ENCODE measurements at regions not wholly inside any gene's neighbourhood (a gene's known extent, or its start where the extent isn't known, plus 50 kb on each side); places are given as distances from the start of the nearest gene placed in this dataset.

DNA sequence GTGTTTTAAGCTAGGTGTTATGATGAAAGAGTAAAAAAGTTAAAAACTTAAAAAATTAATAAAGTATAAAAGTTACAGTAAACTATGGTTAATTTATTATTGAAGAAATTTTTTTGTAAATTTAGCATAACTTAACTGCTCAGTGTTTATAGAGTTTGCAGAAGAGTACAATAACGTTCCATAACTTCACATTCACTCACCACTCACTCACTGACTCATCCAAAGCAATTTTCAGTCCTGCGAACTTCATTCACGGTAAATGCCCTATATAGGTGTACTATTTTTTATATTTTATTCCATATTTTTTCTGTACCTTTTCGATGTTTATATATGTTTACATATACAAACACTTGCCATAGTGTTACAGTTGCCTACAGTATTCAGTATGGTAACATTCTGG is 694.8 kb upstream of the SLC39A10 start:
- TF ChIP-seq, protein P1, sequence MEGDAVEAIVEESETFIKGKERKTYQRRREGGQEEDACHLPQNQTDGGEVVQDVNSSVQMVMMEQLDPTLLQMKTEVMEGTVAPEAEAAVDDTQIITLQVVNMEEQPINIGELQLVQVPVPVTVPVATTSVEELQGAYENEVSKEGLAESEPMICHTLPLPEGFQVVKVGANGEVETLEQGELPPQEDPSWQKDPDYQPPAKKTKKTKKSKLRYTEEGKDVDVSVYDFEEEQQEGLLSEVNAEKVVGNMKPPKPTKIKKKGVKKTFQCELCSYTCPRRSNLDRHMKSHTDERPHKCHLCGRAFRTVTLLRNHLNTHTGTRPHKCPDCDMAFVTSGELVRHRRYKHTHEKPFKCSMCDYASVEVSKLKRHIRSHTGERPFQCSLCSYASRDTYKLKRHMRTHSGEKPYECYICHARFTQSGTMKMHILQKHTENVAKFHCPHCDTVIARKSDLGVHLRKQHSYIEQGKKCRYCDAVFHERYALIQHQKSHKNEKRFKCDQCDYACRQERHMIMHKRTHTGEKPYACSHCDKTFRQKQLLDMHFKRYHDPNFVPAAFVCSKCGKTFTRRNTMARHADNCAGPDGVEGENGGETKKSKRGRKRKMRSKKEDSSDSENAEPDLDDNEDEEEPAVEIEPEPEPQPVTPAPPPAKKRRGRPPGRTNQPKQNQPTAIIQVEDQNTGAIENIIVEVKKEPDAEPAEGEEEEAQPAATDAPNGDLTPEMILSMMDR (IDR thresholded peaks at IDR 0.05 in 4 of 5, conservative IDR thresholded peaks at IDR 0.05 in 1 of 5): no peak
- TF ChIP-seq POLR2A (IDR thresholded peaks at IDR 0.05): no peak
- no peaks in the 10 kb centered on the region for H3K9me3 ChIP-seq
- no peaks in the 10 kb centered on the region for H3K27me3 ChIP-seq
- H3K4me1 ChIP-seq: no peaks in the 10 kb centered on the region
- DNase-seq (no peak), ATAC-seq (no peak)
- intact Hi-C loops (cut with DNase I; ENCODE audit: low total_unique reads) (no loop called here), in situ Hi-C loops (cut with MboI; ENCODE audit: low sequenced_read_pairs in 4 of 4) (no loop called here)
- H3K36me3 ChIP-seq: no peaks in the 10 kb centered on the region
- H3K27ac ChIP-seq: no peak overlapping the region
- no peak overlapping the region for H3K4me3 ChIP-seq

DNA sequence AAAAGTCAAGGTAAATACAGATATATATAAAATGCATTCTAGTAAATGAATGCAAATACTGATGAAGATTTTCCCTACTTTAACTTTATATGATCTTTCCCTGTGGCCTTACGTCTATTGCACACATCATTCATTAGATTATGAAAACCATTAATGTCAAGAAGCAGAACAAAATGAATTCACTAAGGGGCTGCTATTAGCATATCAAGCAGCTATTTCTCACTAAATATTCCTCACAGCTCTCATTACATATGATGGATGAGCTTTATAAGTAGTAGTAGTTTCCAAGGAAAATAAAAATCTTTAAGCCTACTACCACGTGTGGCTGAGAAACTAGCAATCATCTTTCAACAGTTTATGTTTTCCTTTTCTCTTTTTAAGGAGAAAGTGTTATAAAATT is 702.8 kb upstream of the SLC39A10 start:
- H3K27ac ChIP-seq: no peak overlapping the region
- in situ Hi-C loops (cut with MboI; ENCODE audit: low sequenced_read_pairs in 4 of 4) (no loop called here), intact Hi-C loops (cut with DNase I; ENCODE audit: low total_unique reads) (no loop called here)
- ATAC-seq: no peak
- DNase-seq: no peak
- H3K4me1 ChIP-seq: no peaks in the 10 kb centered on the region
- TF ChIP-seq POLR2A (IDR thresholded peaks at IDR 0.05): no peak
- TF ChIP-seq, protein P1 (IDR thresholded peaks at IDR 0.05 in 4 of 5, conservative IDR thresholded peaks at IDR 0.05 in 1 of 5): no peak
- no peaks in the 10 kb centered on the region for H3K27me3 ChIP-seq
- no peaks in the 10 kb centered on the region for H3K36me3 ChIP-seq
- H3K4me3 ChIP-seq: no peak overlapping the region
- H3K9me3 ChIP-seq: no peaks in the 10 kb centered on the region

DNA sequence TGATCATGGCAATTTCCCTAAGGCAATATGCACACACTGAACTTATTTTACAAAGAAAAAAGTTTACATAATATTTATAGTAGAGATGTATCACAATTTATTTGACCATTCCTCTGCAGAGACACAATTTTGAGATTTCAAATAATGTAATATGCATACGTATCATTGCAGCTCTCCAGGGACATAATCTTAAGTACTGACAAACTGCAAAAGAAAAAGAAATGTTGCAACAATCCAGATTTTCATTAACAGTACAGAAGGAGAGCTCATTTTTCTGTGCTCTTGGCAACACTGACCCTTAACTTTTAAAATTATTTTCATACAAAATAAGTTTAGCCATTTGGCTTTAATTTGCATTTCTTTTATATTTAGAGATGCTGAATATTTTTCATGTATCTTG is 710.2 kb upstream of the SLC39A10 start:
- Histone ChIP-seq H3K4me3 (no peak overlapping the region), H3K27ac (no peak overlapping the region), H3K36me3 (no peaks in the 10 kb centered on the region), H3K4me1 (no peaks in the 10 kb centered on the region), H3K9me3 (no peaks in the 10 kb centered on the region), H3K27me3 (no peaks in the 10 kb centered on the region)
- in situ Hi-C loops (cut with MboI; ENCODE audit: low sequenced_read_pairs in 4 of 4) (no loop called here), intact Hi-C loops (cut with DNase I; ENCODE audit: low total_unique reads) (no loop called here)
- DNase-seq: no peak
- ATAC-seq: no peak
- no peak for TF ChIP-seq POLR2A (IDR thresholded peaks at IDR 0.05)
- TF ChIP-seq, protein P1 (IDR thresholded peaks at IDR 0.05 in 4 of 5, conservative IDR thresholded peaks at IDR 0.05 in 1 of 5): no peak

DNA sequence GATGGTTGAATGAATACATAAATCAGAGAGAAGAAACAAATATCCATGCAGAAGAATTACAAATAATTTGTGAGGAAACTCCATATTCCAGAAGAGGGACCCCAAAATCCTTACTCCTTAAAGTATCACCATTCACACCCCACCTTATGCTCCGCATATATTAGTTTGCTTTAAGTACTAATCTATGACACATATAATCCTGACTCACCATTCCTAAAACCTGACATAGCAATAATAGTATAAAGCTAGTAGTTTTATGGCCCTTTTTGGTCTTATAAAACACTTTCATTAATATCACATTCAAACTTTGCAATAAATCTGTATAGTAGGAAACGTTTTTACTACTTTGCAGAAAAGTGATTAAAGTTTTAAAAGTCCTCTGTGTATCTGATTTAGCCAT is 719.0 kb upstream of the SLC39A10 start:
- H3K4me1 ChIP-seq: no peaks in the 10 kb centered on the region
- H3K9me3 ChIP-seq: no peaks in the 10 kb centered on the region
- intact Hi-C loops (cut with DNase I; ENCODE audit: low total_unique reads) (no loop called here), in situ Hi-C loops (cut with MboI; ENCODE audit: low sequenced_read_pairs in 4 of 4) (no loop called here)
- no peak overlapping the region for H3K27ac ChIP-seq
- no peak for TF ChIP-seq POLR2A (IDR thresholded peaks at IDR 0.05)
- TF ChIP-seq, protein P1 (IDR thresholded peaks at IDR 0.05 in 4 of 5, conservative IDR thresholded peaks at IDR 0.05 in 1 of 5): no peak
- no peaks in the 10 kb centered on the region for H3K36me3 ChIP-seq
- ATAC-seq (no peak), DNase-seq (no peak)
- H3K27me3 ChIP-seq: no peaks in the 10 kb centered on the region
- H3K4me3 ChIP-seq: no peak overlapping the region

DNA sequence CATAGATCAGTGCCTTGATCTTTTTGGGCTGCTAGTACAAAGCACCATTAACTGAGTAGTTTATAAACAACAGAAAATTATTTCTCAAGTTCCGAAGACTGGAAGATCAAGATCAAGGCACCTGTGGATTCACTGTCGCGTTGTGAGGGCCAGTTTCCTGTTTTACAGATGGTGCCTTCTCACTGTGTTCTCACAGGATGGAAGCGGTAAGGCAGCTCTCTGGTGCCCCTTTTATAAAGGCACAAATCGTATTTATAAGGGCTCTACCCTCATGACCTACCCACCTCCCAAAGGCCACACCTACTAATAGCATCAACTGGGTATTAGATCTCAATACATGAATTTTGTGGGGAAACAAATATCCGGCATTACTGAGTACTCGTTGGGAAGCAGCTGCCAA is 729.5 kb upstream of the SLC39A10 start:
- no peaks in the 10 kb centered on the region for H3K9me3 ChIP-seq
- no peaks in the 10 kb centered on the region for H3K36me3 ChIP-seq
- in situ Hi-C loops (cut with MboI; ENCODE audit: low sequenced_read_pairs in 4 of 4): no loop called here
- no peak overlapping the region for H3K27ac ChIP-seq
- ATAC-seq (no peak), DNase-seq (no peak)
- H3K4me1 ChIP-seq: no peaks in the 10 kb centered on the region
- no peaks in the 10 kb centered on the region for H3K27me3 ChIP-seq
- TF ChIP-seq POLR2A (IDR thresholded peaks at IDR 0.05): no peak
- TF ChIP-seq, protein P1 (IDR thresholded peaks at IDR 0.05 in 4 of 5, conservative IDR thresholded peaks at IDR 0.05 in 1 of 5): no peak
- intact Hi-C loops (cut with DNase I; ENCODE audit: low total_unique reads): no loop called here
- H3K4me3 ChIP-seq: no peak overlapping the region
